Esophagus squamous epithelium (tissue), 4 donors: ENCODE measurements at regions not wholly inside any gene's neighbourhood (a gene's known extent, or its start where the extent isn't known, plus 50 kb on each side); places are given as distances from the start of the nearest gene placed in this dataset.

Source experiments
- POLR2A ChIP-seq, 4 donors: fragments of 450-650 bp; IDR thresholded peaks; one replicate each; pipeline ENCODE4 v1.6.1; 2017; ENCODE audit warnings: antibody characterized with exemption in 4 of 4, mild to moderate bottlenecking in 4 of 4, moderate library complexity in 3 of 4
- TF ChIP-seq, protein P1 (sequence below), 6 experiments: fragments of 450-650 bp in 4 of 6; fragments of 200-600 bp in 2 of 6; sonication (generic) in 2 of 6; IDR thresholded peaks; one replicate each; pipeline ENCODE4 v1.5.1; 2016 to 2019; ENCODE audit warnings: antibody characterized with exemption in 6 of 6, mild to moderate bottlenecking in 4 of 6, moderate library complexity in 4 of 6

DNA sequence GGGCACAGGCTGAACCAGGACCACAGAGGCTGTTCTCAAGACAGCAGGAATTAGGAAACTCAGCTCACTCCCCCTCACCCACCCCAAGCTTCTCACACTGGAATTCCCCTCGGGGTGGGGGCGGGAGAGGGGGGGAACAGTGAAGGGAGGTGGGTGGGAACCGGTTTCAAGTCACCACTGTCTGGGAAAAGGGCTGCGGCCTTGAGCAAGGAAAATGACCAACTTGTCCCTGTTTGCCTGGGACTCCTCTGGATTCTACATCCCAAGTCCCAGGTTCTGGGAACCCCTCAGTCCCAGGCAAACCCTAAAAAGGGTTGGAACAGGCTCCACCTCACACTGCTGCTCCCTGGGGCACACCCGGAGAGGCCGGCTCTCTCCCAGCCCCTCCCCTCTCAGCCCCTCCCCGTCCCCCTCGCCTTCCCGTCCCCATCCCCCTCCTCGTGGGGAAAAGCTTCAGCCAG lies 230.7 kb downstream of the TFAP2C start:
- TF ChIP-seq, protein P1, sequence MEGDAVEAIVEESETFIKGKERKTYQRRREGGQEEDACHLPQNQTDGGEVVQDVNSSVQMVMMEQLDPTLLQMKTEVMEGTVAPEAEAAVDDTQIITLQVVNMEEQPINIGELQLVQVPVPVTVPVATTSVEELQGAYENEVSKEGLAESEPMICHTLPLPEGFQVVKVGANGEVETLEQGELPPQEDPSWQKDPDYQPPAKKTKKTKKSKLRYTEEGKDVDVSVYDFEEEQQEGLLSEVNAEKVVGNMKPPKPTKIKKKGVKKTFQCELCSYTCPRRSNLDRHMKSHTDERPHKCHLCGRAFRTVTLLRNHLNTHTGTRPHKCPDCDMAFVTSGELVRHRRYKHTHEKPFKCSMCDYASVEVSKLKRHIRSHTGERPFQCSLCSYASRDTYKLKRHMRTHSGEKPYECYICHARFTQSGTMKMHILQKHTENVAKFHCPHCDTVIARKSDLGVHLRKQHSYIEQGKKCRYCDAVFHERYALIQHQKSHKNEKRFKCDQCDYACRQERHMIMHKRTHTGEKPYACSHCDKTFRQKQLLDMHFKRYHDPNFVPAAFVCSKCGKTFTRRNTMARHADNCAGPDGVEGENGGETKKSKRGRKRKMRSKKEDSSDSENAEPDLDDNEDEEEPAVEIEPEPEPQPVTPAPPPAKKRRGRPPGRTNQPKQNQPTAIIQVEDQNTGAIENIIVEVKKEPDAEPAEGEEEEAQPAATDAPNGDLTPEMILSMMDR (IDR thresholded peaks at IDR 0.05) = no peak
- no peak for TF ChIP-seq POLR2A (IDR thresholded peaks at IDR 0.05)
